C4-2B (cell line): ENCODE measurements at regions not wholly inside any gene's neighbourhood (a gene's known extent, or its start where the extent isn't known, plus 50 kb on each side); places are given as distances from the start of the nearest gene placed in this dataset.

Source experiments
- ZFX ChIP-seq: fragments of 450-650 bp; IDR thresholded peaks from 2 replicates; pipeline ENCODE4 v1.6.1; 2017
- TF ChIP-seq, protein P1 (sequence below): fragments of 450-650 bp; conservative IDR thresholded peaks from 2 replicates; pipeline ENCODE4 v1.5.1; 2017; ENCODE audit warnings: mild to moderate bottlenecking

DNA sequence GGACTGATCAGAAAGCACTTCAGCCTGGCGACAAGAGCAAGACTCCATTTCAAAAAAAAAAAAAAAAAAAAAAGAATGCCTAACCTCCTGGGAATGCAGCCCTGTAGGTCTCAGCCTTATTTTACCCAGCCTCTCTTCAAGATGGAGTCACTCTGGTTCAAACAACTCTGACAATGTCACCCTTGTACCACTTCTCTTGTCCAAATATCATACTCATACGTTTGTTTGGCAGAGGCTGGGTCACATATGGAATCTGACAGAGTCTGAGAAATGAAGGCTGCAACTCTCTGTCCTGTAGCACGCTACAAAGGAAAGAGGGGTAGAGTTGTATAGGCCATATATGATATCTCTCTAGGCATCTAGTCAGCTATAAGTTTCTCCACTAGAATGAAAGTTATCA lies 58.6 kb upstream of the GSAP start:
- TF ChIP-seq, protein P1, sequence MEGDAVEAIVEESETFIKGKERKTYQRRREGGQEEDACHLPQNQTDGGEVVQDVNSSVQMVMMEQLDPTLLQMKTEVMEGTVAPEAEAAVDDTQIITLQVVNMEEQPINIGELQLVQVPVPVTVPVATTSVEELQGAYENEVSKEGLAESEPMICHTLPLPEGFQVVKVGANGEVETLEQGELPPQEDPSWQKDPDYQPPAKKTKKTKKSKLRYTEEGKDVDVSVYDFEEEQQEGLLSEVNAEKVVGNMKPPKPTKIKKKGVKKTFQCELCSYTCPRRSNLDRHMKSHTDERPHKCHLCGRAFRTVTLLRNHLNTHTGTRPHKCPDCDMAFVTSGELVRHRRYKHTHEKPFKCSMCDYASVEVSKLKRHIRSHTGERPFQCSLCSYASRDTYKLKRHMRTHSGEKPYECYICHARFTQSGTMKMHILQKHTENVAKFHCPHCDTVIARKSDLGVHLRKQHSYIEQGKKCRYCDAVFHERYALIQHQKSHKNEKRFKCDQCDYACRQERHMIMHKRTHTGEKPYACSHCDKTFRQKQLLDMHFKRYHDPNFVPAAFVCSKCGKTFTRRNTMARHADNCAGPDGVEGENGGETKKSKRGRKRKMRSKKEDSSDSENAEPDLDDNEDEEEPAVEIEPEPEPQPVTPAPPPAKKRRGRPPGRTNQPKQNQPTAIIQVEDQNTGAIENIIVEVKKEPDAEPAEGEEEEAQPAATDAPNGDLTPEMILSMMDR = no peak
- TF ChIP-seq ZFX = no peak
